ENCODE measurements at regions not wholly inside any gene's neighbourhood (a gene's known extent, or its start where the extent isn't known, plus 50 kb on each side); places are given as distances from the start of the nearest gene placed in this dataset.

GRCh38 chr7:94217766-94218165 is 176.9 kb upstream of the COL1A2 start:
- no peak overlapping the region for H3K4me3 ChIP-seq (ENCODE audit: low read length)
- DNase-seq (ENCODE audit: low read depth): no peak
- no peak for TF ChIP-seq CTCF (conservative IDR thresholded peaks at IDR 0.05; ENCODE audit: low read length)

DNA sequence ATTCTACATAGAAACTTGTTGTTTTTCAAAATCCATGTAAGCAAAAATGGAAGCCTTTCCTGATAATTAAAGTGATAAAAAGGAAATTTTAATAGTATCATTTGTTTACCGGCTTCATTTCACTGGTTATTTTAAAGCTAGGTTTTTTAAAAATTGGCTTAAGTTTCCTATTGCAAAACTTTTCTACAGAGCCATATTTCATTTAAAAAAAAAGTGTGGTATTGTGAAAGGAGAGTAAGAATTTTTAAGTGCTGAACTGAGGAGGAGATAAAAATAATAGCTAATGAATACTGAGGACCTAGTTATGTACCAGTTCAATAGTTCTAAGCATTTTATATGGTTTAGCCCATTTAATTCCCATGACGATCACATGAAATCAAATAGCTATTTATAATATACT is 172.2 kb upstream of the COL1A2 start:
- H3K4me3 ChIP-seq (ENCODE audit: low read length): no peak overlapping the region
- peak; percentile 20 for DNase-seq (ENCODE audit: low read depth)
- no peak for TF ChIP-seq CTCF (conservative IDR thresholded peaks at IDR 0.05; ENCODE audit: low read length)

DNA sequence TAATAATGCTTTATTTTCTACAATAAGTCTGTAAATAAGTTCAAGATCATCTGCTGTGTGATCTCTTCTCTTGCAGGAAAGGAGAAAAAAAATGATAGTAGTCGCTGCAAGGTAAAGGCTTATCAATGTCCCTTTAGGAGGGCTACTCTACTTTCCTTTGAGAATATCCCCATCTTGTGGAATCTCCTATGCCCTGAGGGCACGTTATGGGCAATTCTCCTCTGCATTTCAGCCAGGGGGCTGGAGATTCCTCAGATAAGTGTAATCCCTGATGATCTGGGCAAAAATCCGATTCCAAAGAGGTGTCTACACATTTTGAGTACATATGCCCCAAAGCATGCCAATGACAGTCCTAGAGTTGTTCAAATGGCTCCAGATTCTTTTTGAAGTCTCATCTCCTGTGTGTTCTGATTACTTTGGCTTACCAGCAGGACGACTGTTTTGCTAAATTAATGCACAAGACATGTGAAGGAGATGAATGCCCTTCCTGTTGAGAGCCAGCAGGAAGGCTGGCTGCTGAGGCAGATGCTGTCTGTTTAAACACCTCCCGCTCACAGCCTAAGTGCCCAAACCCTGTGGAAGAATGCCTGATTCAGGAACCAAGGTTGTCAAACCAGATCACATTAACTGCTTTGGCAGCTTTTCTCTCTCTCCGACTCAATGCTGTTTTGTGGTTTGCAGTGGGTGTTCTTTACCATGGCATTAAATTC is 171.2 kb upstream of the COL1A2 start:
- H3K4me3 ChIP-seq (ENCODE audit: low read length): no peak overlapping the region
- TF ChIP-seq CTCF (conservative IDR thresholded peaks at IDR 0.05; ENCODE audit: low read length): peak; percentile 74
- DNase-seq (ENCODE audit: low read depth): peak; percentile 50

DNA sequence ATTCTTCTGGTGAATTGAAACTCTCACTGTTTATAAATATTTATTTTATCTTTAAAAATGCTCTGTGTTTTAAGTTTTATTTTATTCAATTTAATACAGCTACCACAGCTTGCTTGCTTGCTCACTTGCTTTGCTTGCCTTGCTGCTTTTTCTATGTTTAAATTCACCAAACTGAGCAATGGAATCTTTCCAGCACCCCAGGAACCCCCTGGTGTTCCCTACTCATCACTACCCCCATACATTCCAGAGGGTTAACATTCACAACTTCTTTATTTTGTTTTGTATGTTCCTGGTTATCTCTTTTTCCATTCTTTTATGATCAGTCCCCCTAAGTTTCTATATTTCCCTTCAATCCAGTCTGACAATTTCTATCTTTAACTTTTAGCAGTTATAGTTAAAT is 166.5 kb upstream of the COL1A2 start:
- no peak for TF ChIP-seq CTCF (conservative IDR thresholded peaks at IDR 0.05; ENCODE audit: low read length)
- DNase-seq (ENCODE audit: low read depth): no peak
- no peak overlapping the region for H3K4me3 ChIP-seq (ENCODE audit: low read length)

DNA sequence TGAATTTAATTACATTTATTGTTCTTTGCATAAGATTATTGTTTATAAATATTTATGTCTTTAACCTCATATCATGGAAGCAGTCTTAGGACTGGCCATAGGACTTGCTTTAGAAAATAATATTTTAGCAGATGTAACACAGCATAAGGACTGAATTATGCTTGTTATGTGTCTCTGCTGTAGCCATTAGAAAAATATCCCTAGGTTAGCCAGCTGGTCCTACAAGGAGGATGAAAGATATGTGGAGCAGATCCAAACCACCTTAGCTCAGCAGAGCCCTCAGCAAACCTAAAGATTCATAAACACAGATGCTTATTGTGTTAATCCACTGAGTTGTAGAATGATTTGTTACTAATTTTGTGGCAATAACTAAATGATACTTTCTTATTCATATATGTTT is 166.0 kb upstream of the COL1A2 start:
- DNase-seq (ENCODE audit: low read depth): peak; percentile 65
- TF ChIP-seq CTCF (conservative IDR thresholded peaks at IDR 0.05; ENCODE audit: low read length): no peak
- H3K4me3 ChIP-seq (ENCODE audit: low read length): no peak overlapping the region

DNA sequence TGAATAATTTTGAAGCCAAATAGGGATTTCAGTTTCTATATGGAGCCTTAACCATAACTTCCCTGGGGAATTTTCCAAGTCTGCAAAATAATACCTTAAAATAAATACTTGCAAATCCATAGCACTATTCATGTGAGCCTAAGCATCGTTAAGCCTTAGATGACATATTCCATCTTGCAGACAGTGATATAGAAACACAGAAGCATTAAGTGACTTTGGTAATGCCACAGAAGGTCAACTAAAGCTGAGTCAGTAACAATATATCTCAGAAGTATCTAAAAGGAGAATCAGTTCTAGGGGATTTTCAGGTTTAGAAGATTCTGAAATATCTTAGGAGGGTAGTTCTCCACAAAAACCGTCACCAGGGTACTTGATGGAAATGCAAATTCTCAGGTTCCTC is 163.4 kb upstream of the COL1A2 start:
- TF ChIP-seq CTCF (conservative IDR thresholded peaks at IDR 0.05; ENCODE audit: low read length): no peak
- no peak for DNase-seq (ENCODE audit: low read depth)
- no peak overlapping the region for H3K4me3 ChIP-seq (ENCODE audit: low read length)

GRCh38 chr7:94236960-94237359 is 157.7 kb upstream of the COL1A2 start:
- no peak for TF ChIP-seq CTCF (conservative IDR thresholded peaks at IDR 0.05; ENCODE audit: low read length)
- no peak overlapping the region for H3K4me3 ChIP-seq (ENCODE audit: low read length)
- no peak for DNase-seq (ENCODE audit: low read depth)

Data from AG10803 (cell line).